Epithelial cell of esophagus (primary cell): ENCODE measurements at regions not wholly inside any gene's neighbourhood (a gene's known extent, or its start where the extent isn't known, plus 50 kb on each side); places are given as distances from the start of the nearest gene placed in this dataset.

Experiments
- DNase-seq: peaks from one replicate; pipeline ENCODE4 v3.0.0; 2010; ENCODE audit warnings: low read depth
- H3K4me3 ChIP-seq: 2 replicates; pipeline ENCODE4 v1.5.1; 2011; ENCODE audit warnings: mild to moderate bottlenecking, low read length, control low read depth
- CTCF ChIP-seq: IDR thresholded peaks from 2 replicates; pipeline ENCODE4 v1.5.1; 2011; ENCODE audit warnings: low read depth, mild to moderate bottlenecking, low read length, control low read depth, inconsistent platforms; ENCODE audit not compliant: insufficient read depth; ENCODE audit errors: missing control alignments

- no peak for TF ChIP-seq CTCF
- H3K4me3 ChIP-seq = no peak overlapping the region
- DNase-seq = peak; percentile 57
These were observed 155.7 kb upstream of the HEY2 start for GRCh38 chr6:125593746-125594145.

- H3K4me3 ChIP-seq = no peak overlapping the region
- no peak for TF ChIP-seq CTCF
- peak; percentile 95 for DNase-seq
These were observed 153.4 kb upstream of the HEY2 start for GRCh38 chr6:125596020-125596419.

- H3K4me3 ChIP-seq = no peak overlapping the region
- TF ChIP-seq CTCF = no peak
- peak; percentile 80 for DNase-seq
These were observed 151.8 kb upstream of the HEY2 start for GRCh38 chr6:125597411-125598253.

GRCh38 chr6:125598422-125598821 lies 151.0 kb upstream of the HEY2 start:
- peak; percentile 96 for DNase-seq
- TF ChIP-seq CTCF = no peak
- no peak overlapping the region for H3K4me3 ChIP-seq

GRCh38 chr6:125604257-125604656 lies 145.2 kb upstream of the HEY2 start:
- no peak overlapping the region for H3K4me3 ChIP-seq
- DNase-seq = no peak
- TF ChIP-seq CTCF = no peak

- H3K4me3 ChIP-seq = no peak overlapping the region
- TF ChIP-seq CTCF = no peak
- no peak for DNase-seq
These were observed 137.7 kb upstream of the HEY2 start for GRCh38 chr6:125611573-125612344.
